LNCaP clone FGC (cell line): ENCODE measurements at regions not wholly inside any gene's neighbourhood (a gene's known extent, or its start where the extent isn't known, plus 50 kb on each side); places are given as distances from the start of the nearest gene placed in this dataset.

ENCODE experiments used
- DNase-seq: peaks from one replicate; pipeline ENCODE4 v3.0.0-alpha.2; 2011; ENCODE audit warnings: low read depth
- H3K4me3 ChIP-seq: 2 replicates; pipeline ENCODE4 v1.5.1; 2011; ENCODE audit warnings: mild to moderate bottlenecking, low read depth, low read length, control low read depth
- CTCF ChIP-seq: IDR thresholded peaks from 2 replicates; pipeline ENCODE4 v1.5.1; 2012; ENCODE audit warnings: mild to moderate bottlenecking; ENCODE audit not compliant: control insufficient read depth, insufficient read depth; ENCODE audit errors: extremely low read depth

GRCh38 chr4:60930866-60931265, 269.3 kb upstream of the ADGRL3 start:
- no peak for DNase-seq
- H3K4me3 ChIP-seq = no peak overlapping the region
- TF ChIP-seq CTCF = no peak

GRCh38 chr4:60934566-60935295, 265.4 kb upstream of the ADGRL3 start:
- DNase-seq = no peak
- no peak for TF ChIP-seq CTCF
- no peak overlapping the region for H3K4me3 ChIP-seq

GRCh38 chr4:60938181-60938580, 261.9 kb upstream of the ADGRL3 start:
- no peak for DNase-seq
- no peak overlapping the region for H3K4me3 ChIP-seq
- TF ChIP-seq CTCF = no peak

- DNase-seq = no peak
- no peak overlapping the region for H3K4me3 ChIP-seq
- no peak for TF ChIP-seq CTCF
These were observed 261.5 kb upstream of the ADGRL3 start for GRCh38 chr4:60938621-60939020.

GRCh38 chr4:60944060-60944459, 256.1 kb upstream of the ADGRL3 start:
- no peak for DNase-seq
- no peak for TF ChIP-seq CTCF
- H3K4me3 ChIP-seq = no peak overlapping the region

GRCh38 chr4:60945641-60946040, 254.5 kb upstream of the ADGRL3 start:
- no peak for TF ChIP-seq CTCF
- no peak for DNase-seq
- H3K4me3 ChIP-seq = no peak overlapping the region

GRCh38 chr4:60948008-60948407, 252.1 kb upstream of the ADGRL3 start:
- no peak for TF ChIP-seq CTCF
- H3K4me3 ChIP-seq = no peak overlapping the region
- DNase-seq = no peak
